ENCODE measurements at regions not wholly inside any gene's neighbourhood (a gene's known extent, or its start where the extent isn't known, plus 50 kb on each side); places are given as distances from the start of the nearest gene placed in this dataset.
"Not testable (repeated sequence)": the region's sequence is repeated elsewhere in the genome, so short reads cannot be mapped to it uniquely, and the experiment has no call there.

GRCh38 chr6:139754898-139755775 is 380.7 kb upstream of the CITED2 start:
- peak; percentile 41 for FAIRE-seq

- FAIRE-seq, result peak; percentile 26
Observed at GRCh38 chr6:139753198-139753861, 378.9 kb upstream of the CITED2 start.

DNA sequence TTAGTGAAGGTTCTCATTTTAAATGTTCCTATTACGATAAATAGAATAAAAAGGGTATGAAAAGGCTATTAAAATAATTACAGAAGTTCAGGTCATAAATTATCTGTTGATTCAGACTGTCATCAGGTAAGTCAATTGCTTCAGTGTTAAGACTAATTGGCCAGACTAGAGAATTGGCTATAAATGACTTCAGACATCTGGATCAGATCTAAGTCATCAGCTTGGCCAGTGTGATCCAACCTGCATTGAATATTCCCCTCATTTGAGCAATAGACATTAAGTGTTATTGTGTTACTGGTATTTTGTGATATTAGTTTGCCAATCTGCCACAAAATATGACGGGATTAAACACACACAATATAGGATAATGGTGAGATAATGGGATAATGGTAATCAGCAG is 377.6 kb upstream of the CITED2 start:
- no peak for FAIRE-seq

- no peak for FAIRE-seq
Observed at GRCh38 chr6:139751179-139751578, 376.7 kb upstream of the CITED2 start.

GRCh38 chr6:139748353-139749146 is 374.1 kb upstream of the CITED2 start:
- FAIRE-seq, result no peak

GRCh38 chr6:139747154-139747553 is 372.7 kb upstream of the CITED2 start:
- FAIRE-seq, result no peak

DNA sequence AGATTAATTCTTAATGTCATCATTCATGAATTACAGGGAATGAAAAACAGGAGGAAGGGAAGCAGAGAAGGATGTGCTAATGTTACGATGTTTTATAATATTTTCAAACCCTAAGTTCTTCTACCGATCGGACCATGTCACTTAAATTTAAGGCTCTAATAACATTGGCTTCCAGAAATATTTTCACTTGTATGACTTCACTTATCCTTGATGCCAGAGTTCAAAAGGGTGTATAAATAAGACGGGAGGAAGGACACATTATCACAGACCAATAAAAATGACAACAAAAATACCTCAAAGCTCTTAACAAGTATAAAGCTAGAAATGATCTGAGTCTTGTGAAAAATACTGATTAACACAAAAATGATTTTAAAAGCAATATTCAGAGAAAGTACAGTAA is 370.4 kb upstream of the CITED2 start:
- peak; percentile 94 for FAIRE-seq

- no peak for FAIRE-seq
Observed at GRCh38 chr6:139743664-139744437, 369.4 kb upstream of the CITED2 start.

DNA sequence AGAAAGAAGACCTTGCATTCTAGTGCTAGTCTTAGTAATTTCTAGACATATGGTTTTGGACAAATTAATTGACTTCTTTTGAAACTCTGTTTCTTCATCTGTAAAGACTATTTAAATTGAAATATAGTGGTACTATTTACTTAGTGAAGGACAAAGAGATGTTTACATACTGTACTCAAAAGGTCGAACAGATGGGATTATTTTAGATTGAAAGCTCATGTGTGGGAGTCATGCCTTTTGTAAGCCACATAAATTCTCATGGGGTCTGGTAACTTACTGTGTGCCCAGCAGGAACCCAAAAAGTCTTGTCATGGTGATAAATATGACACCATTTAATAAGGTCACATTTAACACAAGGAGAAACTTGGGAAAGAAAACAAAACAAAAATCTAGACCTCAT is 368.2 kb upstream of the CITED2 start:
- peak; percentile 51 for FAIRE-seq

DNA sequence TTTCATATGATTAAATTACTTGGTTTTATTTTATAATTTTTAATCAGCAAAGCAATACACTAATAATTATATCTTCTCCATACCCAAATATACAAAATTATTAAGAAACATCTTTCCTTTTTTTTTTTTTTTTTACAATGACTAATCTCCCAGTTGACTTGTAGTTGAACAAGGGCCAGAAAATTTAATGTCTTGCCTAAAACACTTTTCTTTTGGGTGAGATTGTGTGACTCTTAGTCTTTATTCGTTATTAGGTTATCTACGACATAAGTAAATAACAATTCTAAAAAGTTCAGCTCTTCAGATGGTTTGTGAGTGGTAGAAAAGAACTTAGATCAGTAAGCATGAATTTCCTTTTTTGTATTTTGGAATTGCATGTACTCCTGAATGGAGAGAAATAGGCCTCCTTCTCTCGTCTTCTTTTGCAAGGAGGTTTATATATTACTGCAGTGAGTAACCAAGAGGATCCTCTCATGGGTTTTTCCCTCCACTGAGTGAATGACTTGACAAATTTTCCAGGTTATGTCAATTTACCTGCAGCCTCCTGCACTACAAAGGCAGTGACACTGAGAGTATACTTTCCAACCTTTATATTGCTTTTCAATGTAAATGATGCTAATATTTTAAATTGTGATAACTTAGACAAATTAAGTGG is 364.5 kb upstream of the CITED2 start:
- peak; percentile 39 for FAIRE-seq

DNA sequence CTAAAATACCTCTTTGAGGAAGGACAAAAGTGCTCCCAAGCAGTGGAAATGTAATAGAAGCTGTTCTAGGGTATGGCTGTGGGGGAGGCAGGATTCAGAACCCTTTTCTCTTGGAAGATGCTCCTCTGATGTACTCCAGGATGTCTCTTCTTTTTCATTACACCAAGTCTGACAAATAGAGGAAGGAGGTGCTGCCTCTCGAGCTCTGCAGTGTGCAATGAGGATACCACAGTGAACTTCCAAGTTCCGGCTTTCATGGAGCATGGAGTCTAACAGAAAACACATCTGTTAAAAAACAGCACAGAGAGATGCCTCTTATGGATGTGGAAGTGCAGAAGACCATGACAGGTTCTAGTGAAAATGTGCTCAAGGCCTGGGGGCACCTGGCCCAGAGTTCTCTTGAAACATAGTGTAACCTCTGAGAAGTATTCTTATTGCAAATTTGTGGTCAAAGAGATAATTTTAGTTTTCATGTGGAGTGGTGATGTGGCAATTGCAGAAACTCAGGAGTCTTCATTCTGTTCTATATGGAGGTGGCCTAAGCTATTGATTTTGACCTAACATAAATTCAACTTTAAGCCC is 362.0 kb upstream of the CITED2 start:
- no peak for FAIRE-seq

DNA sequence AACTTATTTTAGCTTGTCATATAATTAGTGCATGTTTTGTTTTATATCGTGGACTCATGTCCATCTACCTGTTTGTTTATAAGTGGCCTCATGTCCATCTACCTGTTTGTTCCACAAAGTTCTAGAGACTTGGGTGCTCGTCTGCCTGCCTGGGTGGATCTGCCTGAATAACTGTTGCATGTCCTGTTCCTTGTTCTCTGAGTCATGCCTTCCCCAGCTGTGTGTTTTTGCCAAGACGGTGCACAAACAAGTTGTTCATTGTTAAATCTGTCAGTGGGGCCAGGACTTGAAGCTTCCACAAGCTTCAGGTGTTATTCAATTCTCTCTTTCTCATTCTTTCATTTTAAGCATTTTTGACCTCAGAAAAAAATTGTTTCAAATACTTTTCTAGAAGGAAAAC is 358.0 kb upstream of the CITED2 start:
- FAIRE-seq, result no peak

DNA sequence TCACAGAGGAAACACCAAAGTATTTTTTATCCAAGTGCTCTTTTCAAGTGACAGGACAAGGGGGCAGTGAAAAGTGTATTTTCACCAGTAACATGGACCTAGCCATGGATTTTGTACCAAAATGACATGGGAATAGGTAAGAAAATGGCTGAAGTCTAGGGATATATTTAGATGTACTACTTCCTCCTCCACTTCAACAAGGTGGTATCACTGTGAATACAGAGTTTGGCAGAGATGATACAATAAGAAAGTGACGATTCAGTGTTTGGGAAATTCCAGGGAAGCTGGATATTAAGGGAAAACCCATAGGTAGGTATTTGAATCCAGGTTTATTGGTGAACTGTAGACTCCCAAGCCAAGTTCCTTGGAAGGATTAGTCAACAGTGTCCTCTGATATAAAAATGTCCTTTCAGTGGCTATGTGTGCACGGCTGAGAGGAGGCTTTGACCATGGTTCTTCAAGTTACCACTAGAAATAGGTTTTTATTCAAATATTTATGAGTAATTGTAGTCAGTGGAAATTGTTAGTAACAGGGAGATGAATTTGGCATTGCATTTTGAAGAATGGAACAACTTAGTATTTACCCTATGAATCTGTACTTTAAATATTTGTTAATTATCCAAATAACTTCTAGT is 356.0 kb upstream of the CITED2 start:
- no peak for FAIRE-seq

DNA sequence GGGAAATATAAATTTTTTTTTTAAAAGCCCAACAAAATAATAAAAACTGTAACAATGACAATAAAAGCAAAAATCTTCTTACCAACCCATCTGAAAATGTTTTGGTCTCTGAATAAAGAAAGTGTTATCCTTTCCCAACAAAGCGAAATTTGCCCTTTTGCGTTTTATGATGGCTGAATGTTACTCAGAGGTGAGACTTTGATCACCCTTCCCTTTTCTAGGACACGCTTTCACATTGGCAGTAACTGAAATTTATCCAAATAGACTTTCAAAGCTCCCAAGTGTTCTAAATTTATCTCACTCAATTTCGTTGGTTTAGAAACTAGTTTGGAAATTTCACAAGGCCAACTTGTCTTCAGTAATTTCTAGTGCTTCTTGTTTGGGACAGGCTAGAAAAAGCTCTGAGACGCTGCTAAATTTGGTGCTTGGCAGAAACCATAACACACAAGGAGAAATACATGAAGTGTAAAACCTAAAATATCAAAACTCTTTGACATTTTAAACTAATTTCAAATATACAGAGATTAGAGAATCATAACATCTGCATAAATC is 354.5 kb upstream of the CITED2 start:
- FAIRE-seq, result no peak

- FAIRE-seq, result not testable (repeated sequence)
Observed at GRCh38 chr6:139726272-139726671, 351.8 kb upstream of the CITED2 start.

- FAIRE-seq, result no peak
Observed at GRCh38 chr6:139722530-139722929, 348.1 kb upstream of the CITED2 start.

GRCh38 chr6:139721954-139722353 is 347.5 kb upstream of the CITED2 start:
- no peak for FAIRE-seq

GRCh38 chr6:139713900-139714506 is 339.6 kb upstream of the CITED2 start:
- FAIRE-seq, result no peak

GRCh38 chr6:139713424-139713823 is 339.0 kb upstream of the CITED2 start:
- FAIRE-seq, result no peak

DNA sequence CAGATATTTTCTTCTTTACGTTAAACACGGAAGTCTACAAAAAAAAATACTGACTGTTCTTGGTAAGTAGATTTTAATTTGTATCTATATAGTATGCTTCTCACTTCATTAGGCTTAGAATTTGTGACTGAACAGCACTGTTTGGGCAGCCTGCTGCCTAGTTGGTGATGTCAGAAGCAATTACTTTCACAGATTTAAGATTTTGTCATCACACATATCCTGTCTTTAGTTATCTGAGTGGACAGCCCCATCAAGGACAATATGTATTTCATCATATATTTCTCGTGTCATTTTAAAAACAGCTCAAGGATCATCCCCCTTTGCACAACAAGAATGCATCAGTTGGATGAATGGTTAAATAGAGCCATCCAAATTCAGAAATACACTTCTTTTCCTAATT is 338.4 kb upstream of the CITED2 start:
- FAIRE-seq, result no peak
